ENCODE measurements at regions not wholly inside any gene's neighbourhood (a gene's known extent, or its start where the extent isn't known, plus 50 kb on each side); places are given as distances from the start of the nearest gene placed in this dataset.
"Not testable (repeated sequence)": the region's sequence is repeated elsewhere in the genome, so short reads cannot be mapped to it uniquely, and the experiment has no call there.

- in situ Hi-C loops (cut with MboI; ENCODE audit: low sequenced_read_pairs): no loop called here
These were observed 986.6 kb downstream of the ZPLD1 start for GRCh38 chr3:103421460-103421859.

- in situ Hi-C loops (cut with MboI; ENCODE audit: low sequenced_read_pairs): no loop called here
These were observed 1003.1 kb downstream of the ZPLD1 start for GRCh38 chr3:103437883-103438282.

GRCh38 chr3:103440539-103441203 lies 1005.9 kb downstream of the ZPLD1 start:
- in situ Hi-C loops (cut with MboI; ENCODE audit: low sequenced_read_pairs): no loop called here

GRCh38 chr3:103446953-103447629 lies 1012.3 kb downstream of the ZPLD1 start:
- in situ Hi-C loops (cut with MboI; ENCODE audit: low sequenced_read_pairs): no loop called here

GRCh38 chr3:103453152-103453551 lies 1018.3 kb downstream of the ZPLD1 start:
- in situ Hi-C loops (cut with MboI; ENCODE audit: low sequenced_read_pairs): no loop called here

- in situ Hi-C loops (cut with MboI; ENCODE audit: low sequenced_read_pairs): no loop called here
These were observed 1025.0 kb downstream of the ZPLD1 start for GRCh38 chr3:103459815-103460214.

- in situ Hi-C loops (cut with MboI; ENCODE audit: low sequenced_read_pairs): no loop called here
These were observed 1035.7 kb downstream of the ZPLD1 start for GRCh38 chr3:103470498-103470897.

GRCh38 chr3:103494011-103494410 lies 1059.2 kb downstream of the ZPLD1 start:
- in situ Hi-C loops (cut with MboI; ENCODE audit: low sequenced_read_pairs): no loop called here

GRCh38 chr3:103494512-103494911 lies 1059.7 kb downstream of the ZPLD1 start:
- in situ Hi-C loops (cut with MboI; ENCODE audit: low sequenced_read_pairs): no loop called here

GRCh38 chr3:103495186-103495585 lies 1060.4 kb downstream of the ZPLD1 start:
- in situ Hi-C loops (cut with MboI; ENCODE audit: low sequenced_read_pairs): no loop called here

- in situ Hi-C loops (cut with MboI; ENCODE audit: low sequenced_read_pairs): no loop called here
These were observed 1064.5 kb downstream of the ZPLD1 start for GRCh38 chr3:103499132-103499900.

GRCh38 chr3:103499967-103500366 lies 1065.2 kb downstream of the ZPLD1 start:
- in situ Hi-C loops (cut with MboI; ENCODE audit: low sequenced_read_pairs): no loop called here

GRCh38 chr3:103510760-103511159 lies 1075.9 kb downstream of the ZPLD1 start:
- in situ Hi-C loops (cut with MboI; ENCODE audit: low sequenced_read_pairs): no loop called here

- in situ Hi-C loops (cut with MboI; ENCODE audit: low sequenced_read_pairs): no loop called here
These were observed 1077.1 kb downstream of the ZPLD1 start for GRCh38 chr3:103511891-103512290.

GRCh38 chr3:103512595-103512994 lies 1077.8 kb downstream of the ZPLD1 start:
- in situ Hi-C loops (cut with MboI; ENCODE audit: low sequenced_read_pairs): no loop called here

- in situ Hi-C loops (cut with MboI; ENCODE audit: low sequenced_read_pairs): no loop called here
These were observed 1078.2 kb downstream of the ZPLD1 start for GRCh38 chr3:103513003-103513402.

- in situ Hi-C loops (cut with MboI; ENCODE audit: low sequenced_read_pairs): no loop called here
These were observed 1080.3 kb downstream of the ZPLD1 start for GRCh38 chr3:103515116-103515515.

- in situ Hi-C loops (cut with MboI; ENCODE audit: low sequenced_read_pairs): no loop called here
These were observed 1082.1 kb downstream of the ZPLD1 start for GRCh38 chr3:103516950-103517349.

GRCh38 chr3:103531327-103531726 lies 1096.5 kb downstream of the ZPLD1 start:
- in situ Hi-C loops (cut with MboI; ENCODE audit: low sequenced_read_pairs): not testable (repeated sequence)

- in situ Hi-C loops (cut with MboI; ENCODE audit: low sequenced_read_pairs): no loop called here
These were observed 1098.2 kb downstream of the ZPLD1 start for GRCh38 chr3:103532986-103533385.

- in situ Hi-C loops (cut with MboI; ENCODE audit: low sequenced_read_pairs): no loop called here
These were observed 1119.6 kb downstream of the ZPLD1 start for GRCh38 chr3:103554451-103554850.

GRCh38 chr3:103564116-103564515 lies 1129.3 kb downstream of the ZPLD1 start:
- in situ Hi-C loops (cut with MboI; ENCODE audit: low sequenced_read_pairs): not testable (repeated sequence)
